ENCODE measurements at regions not wholly inside any gene's neighbourhood (a gene's known extent, or its start where the extent isn't known, plus 50 kb on each side); places are given as distances from the start of the nearest gene placed in this dataset.

- H3K4me3 ChIP-seq = no peak overlapping the region
- TF ChIP-seq, protein P1, sequence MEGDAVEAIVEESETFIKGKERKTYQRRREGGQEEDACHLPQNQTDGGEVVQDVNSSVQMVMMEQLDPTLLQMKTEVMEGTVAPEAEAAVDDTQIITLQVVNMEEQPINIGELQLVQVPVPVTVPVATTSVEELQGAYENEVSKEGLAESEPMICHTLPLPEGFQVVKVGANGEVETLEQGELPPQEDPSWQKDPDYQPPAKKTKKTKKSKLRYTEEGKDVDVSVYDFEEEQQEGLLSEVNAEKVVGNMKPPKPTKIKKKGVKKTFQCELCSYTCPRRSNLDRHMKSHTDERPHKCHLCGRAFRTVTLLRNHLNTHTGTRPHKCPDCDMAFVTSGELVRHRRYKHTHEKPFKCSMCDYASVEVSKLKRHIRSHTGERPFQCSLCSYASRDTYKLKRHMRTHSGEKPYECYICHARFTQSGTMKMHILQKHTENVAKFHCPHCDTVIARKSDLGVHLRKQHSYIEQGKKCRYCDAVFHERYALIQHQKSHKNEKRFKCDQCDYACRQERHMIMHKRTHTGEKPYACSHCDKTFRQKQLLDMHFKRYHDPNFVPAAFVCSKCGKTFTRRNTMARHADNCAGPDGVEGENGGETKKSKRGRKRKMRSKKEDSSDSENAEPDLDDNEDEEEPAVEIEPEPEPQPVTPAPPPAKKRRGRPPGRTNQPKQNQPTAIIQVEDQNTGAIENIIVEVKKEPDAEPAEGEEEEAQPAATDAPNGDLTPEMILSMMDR (IDR thresholded peaks at IDR 0.05) = no peak
- no peaks in the 10 kb centered on the region for H3K36me3 ChIP-seq (ENCODE audit: low read depth)
- H3K9me3 ChIP-seq = no peaks in the 10 kb centered on the region
- no peak for ATAC-seq
- no peak for DNase-seq
- intact Hi-C loops (cut with DNase I, micrococcal nuclease) = no loop called here
- H3K4me1 ChIP-seq (ENCODE audit: low read depth) = no peaks in the 10 kb centered on the region
These were observed 95.7 kb upstream of the FRMPD4 start for GRCh38 chrX:12042615-12043014.

DNA sequence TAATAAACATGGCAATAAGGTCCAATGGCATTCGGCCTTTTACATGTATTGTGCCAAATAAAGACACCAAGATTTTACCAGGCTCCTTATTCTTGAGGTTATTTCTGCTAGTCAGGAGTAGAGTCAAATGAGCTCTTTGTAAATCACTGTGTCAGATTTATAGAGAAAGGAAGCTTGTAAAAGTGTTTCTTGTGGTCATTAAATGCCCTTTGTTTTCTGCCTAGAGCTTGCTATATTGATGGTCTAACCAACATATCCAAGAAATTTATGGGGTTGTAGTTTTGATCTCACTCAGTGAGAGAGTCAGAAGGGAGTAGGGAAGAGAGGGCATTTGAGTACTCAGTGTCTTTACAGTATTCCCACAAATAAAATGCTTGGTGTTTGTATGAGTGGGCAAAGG, 86.2 kb upstream of the FRMPD4 start:
- TF ChIP-seq, protein P1 (IDR thresholded peaks at IDR 0.05) = no peak
- H3K4me1 ChIP-seq (ENCODE audit: low read depth) = no peaks in the 10 kb centered on the region
- no peaks in the 10 kb centered on the region for H3K9me3 ChIP-seq
- ATAC-seq (no peak), DNase-seq (no peak)
- intact Hi-C loops (cut with DNase I, micrococcal nuclease) = no loop called here
- H3K4me3 ChIP-seq = no peak overlapping the region
- H3K36me3 ChIP-seq (ENCODE audit: low read depth) = no peaks in the 10 kb centered on the region

GRCh38 chrX:12058087-12058486, 80.2 kb upstream of the FRMPD4 start:
- TF ChIP-seq, protein P1 (IDR thresholded peaks at IDR 0.05) = no peak
- no peaks in the 10 kb centered on the region for H3K4me1 ChIP-seq (ENCODE audit: low read depth)
- no peaks in the 10 kb centered on the region for H3K36me3 ChIP-seq (ENCODE audit: low read depth)
- H3K9me3 ChIP-seq = no peaks in the 10 kb centered on the region
- no peak for DNase-seq
- no peak for ATAC-seq
- intact Hi-C loops (cut with DNase I, micrococcal nuclease) = no loop called here
- no peak overlapping the region for H3K4me3 ChIP-seq

DNA sequence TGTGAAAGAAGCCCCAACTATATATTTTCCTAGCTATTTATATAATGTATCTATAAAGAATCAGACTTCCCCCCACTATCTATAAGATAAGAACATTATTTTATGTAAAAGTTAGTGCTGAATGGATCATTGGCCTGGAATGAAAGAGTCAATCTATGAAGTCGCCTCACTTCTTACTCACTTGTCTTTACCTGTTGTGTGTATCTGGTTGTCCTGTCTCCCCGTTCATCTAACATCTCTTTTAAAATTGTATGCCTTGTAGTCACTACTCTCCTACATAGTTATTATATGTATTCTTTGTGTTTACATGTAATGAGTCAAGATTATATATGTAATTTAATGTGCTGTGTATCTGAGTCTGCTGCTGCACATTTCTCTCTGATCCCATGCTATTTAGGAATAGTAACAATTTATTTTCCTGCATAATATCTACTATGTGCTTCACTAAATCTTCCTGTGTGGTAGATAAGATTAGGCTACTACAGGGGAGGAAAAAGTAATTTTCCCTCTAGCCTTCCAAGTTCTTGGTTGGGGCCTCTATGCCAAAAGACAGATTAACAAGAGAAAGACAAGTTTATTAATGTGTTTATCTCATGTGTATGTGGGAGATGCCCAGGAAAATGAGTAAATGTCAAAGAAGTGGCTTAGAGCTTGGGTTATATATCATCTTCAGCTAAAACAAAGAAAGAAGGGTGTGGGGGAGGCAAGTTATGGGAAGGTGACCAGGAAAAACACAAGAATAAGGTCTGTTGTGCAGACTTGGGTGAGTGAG, 77.6 kb upstream of the FRMPD4 start:
- no peaks in the 10 kb centered on the region for H3K4me1 ChIP-seq (ENCODE audit: low read depth)
- H3K4me3 ChIP-seq = no peak overlapping the region
- TF ChIP-seq, protein P1 (IDR thresholded peaks at IDR 0.05) = no peak
- no peak for ATAC-seq
- intact Hi-C loops (cut with DNase I, micrococcal nuclease) = no loop called here
- no peak for DNase-seq
- no peaks in the 10 kb centered on the region for H3K36me3 ChIP-seq (ENCODE audit: low read depth)
- H3K9me3 ChIP-seq = no peaks in the 10 kb centered on the region

GRCh38 chrX:12065251-12065650, 73.0 kb upstream of the FRMPD4 start:
- H3K4me3 ChIP-seq = no peak overlapping the region
- H3K4me1 ChIP-seq (ENCODE audit: low read depth) = no peaks in the 10 kb centered on the region
- TF ChIP-seq, protein P1 (IDR thresholded peaks at IDR 0.05) = no peak
- H3K36me3 ChIP-seq (ENCODE audit: low read depth) = no peaks in the 10 kb centered on the region
- no peaks in the 10 kb centered on the region for H3K9me3 ChIP-seq
- intact Hi-C loops (cut with DNase I, micrococcal nuclease) = no loop called here
- ATAC-seq = no peak
- no peak for DNase-seq
